Cardiac muscle cell (in vitro differentiated cells and primary cell): ENCODE measurements at regions not wholly inside any gene's neighbourhood (a gene's known extent, or its start where the extent isn't known, plus 50 kb on each side); places are given as distances from the start of the nearest gene placed in this dataset.
"Not testable (repeated sequence)": the region's sequence is repeated elsewhere in the genome, so short reads cannot be mapped to it uniquely, and the experiment has no call there.

Experiments used
- DNase-seq, 2 donors: peaks; one replicate each; pipeline versions ENCODE4 v3.0.0 to v3.0.0-alpha.2; 2010 to 2017; ENCODE audit warnings: low read depth in 1 of 2, low spot score in 1 of 2
- H3K27ac ChIP-seq: fragments of 200-600 bp; sonication (generic); 2 replicates; pipeline ENCODE4 v1.5.1; 2016
- H3K27me3 ChIP-seq: fragments of 200-600 bp; sonication (generic); 2 replicates; pipeline ENCODE4 v1.6.0; 2016; ENCODE audit warnings: control low read depth
- H3K36me3 ChIP-seq: fragments of 200-600 bp; sonication (generic); 2 replicates; pipeline ENCODE4 v1.5.1; 2016; ENCODE audit warnings: control low read depth
- H3K4me1 ChIP-seq: fragments of 200-600 bp; sonication (generic); 2 replicates; pipeline ENCODE4 v1.8.1; 2017; ENCODE audit warnings: low read depth, mild to moderate bottlenecking, mixed run types
- H3K4me3 ChIP-seq: fragments of 200-600 bp; sonication (generic); 2 replicates; pipeline ENCODE4 v1.5.1; 2016; ENCODE audit warnings: mild to moderate bottlenecking
- H3K9me3 ChIP-seq: fragments of 200-600 bp; sonication (generic); 2 replicates; pipeline ENCODE4 v1.5.1; 2017; ENCODE audit warnings: low read depth, mild to moderate bottlenecking, control low read depth
- TF ChIP-seq, protein P1 (sequence below): IDR thresholded peaks from 2 replicates; pipeline ENCODE4 v1.5.1; 2012; ENCODE audit warnings: low read depth, mild to moderate bottlenecking, low read length

DNA sequence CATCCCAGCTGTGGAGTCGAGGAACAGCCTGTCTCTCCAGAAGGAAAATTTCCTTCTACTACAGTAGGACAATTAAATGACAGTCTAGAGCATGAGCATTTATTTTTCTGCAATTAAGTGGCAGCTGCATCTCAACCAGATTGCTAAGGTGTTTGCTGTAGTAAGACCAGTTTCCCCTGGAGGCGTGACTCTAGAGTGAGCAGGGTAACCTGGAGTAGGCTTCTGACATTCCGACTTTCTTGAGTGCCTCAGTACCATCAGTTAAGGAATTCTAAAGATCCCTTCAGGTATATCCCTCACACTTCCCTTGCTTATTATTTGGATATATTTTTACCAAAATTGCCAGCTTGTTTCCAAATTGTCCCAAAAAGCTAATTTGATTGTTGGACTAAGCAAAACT lies 59.2 kb upstream of the IRX2 start:
- H3K27ac ChIP-seq = no peak overlapping the region
- H3K4me1 ChIP-seq = no peaks in the 10 kb centered on the region
- DNase-seq = no peak
- no peaks in the 10 kb centered on the region for H3K9me3 ChIP-seq
- H3K36me3 ChIP-seq = no peaks in the 10 kb centered on the region
- H3K4me3 ChIP-seq = no peak overlapping the region
- TF ChIP-seq, protein P1, sequence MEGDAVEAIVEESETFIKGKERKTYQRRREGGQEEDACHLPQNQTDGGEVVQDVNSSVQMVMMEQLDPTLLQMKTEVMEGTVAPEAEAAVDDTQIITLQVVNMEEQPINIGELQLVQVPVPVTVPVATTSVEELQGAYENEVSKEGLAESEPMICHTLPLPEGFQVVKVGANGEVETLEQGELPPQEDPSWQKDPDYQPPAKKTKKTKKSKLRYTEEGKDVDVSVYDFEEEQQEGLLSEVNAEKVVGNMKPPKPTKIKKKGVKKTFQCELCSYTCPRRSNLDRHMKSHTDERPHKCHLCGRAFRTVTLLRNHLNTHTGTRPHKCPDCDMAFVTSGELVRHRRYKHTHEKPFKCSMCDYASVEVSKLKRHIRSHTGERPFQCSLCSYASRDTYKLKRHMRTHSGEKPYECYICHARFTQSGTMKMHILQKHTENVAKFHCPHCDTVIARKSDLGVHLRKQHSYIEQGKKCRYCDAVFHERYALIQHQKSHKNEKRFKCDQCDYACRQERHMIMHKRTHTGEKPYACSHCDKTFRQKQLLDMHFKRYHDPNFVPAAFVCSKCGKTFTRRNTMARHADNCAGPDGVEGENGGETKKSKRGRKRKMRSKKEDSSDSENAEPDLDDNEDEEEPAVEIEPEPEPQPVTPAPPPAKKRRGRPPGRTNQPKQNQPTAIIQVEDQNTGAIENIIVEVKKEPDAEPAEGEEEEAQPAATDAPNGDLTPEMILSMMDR = no peak
- H3K27me3 ChIP-seq = no peaks in the 10 kb centered on the region

DNA sequence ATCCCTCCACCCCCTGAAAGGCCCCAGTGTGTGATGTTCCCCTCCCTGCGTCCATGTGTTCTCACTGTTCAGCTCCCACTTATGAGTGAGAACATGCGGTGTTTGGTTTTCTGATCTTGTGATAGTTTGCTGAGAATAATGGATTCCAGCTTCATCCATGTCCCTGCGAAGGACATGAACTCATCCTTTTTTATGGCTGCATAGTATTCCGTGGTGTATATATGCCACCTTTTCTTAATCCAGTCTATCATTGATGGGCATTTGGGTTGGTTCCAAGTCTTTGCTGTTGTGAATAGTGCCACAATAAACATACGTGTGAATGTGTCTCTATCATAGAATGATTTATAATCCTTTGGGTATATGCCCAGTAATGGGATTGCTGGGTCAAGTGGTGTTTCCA lies 55.8 kb upstream of the IRX2 start:
- H3K9me3 ChIP-seq, H3K27ac ChIP-seq, H3K36me3 ChIP-seq, H3K4me3 ChIP-seq, H3K4me1 ChIP-seq, H3K27me3 ChIP-seq, DNase-seq: not testable (repeated sequence)

DNA sequence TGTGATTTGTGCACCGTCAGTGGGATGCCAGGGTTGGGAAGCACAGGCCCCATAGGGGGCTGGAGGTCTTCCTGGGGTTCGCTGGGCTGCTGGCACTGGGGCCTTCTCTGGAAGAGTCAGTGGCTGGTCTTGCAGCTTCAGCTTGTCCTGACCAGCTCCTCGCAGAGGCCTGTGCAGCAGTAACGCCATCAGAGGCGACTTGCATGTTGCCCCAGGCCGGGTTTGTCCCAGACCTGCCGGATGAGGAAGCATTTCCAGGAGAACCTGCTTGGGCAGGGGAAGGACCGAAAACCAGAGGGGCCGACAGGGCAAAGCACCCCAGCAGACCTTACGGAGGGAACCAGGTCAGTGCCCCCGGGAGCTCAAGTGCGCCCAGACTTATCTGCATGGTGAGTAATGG lies 54.7 kb upstream of the IRX2 start:
- no peaks in the 10 kb centered on the region for H3K9me3 ChIP-seq
- no peaks in the 10 kb centered on the region for H3K27me3 ChIP-seq
- H3K36me3 ChIP-seq = no peaks in the 10 kb centered on the region
- H3K4me3 ChIP-seq = no peak overlapping the region
- no peaks in the 10 kb centered on the region for H3K4me1 ChIP-seq
- TF ChIP-seq, protein P1 = no peak
- H3K27ac ChIP-seq = no peak overlapping the region
- no peak for DNase-seq

DNA sequence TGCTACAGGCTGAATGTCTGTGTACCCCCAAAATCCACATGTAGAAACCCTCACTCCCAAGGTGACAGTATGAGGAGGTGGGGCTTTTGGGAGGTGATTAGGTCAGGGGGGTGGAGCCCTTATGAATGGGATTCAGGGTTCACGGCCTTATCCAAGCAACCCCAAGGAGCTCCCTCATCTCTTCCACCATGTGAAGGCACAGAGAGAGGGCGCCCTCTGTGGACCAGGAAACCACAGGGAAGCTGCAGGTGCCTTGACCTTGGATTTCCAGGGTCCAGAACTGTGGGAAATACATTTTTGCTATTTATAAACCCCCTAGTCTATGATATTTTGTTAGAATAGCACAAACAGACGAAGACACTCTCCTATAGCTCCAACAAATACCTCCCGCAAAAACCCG lies 53.6 kb upstream of the IRX2 start:
- DNase-seq = no peak
- H3K9me3 ChIP-seq = no peaks in the 10 kb centered on the region

DNA sequence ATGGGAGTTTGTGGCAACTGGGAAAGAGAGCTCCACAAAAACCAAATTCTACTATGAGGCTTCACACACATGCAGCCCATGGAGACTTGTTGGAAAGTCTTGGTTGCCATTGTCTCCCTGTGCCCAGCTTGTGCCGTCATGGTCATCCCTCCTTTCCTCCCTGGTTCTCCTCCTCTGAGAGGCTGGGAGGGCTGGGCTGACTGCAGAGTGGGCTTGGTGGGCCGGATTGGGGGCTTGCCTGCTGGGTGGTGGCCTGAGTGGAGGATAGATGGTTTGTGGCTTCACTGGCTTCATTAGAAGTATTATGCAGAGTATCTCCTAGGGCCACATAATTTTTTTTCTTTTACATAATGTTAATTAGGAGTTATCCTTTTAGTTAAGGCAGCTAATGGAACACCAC lies 52.3 kb upstream of the IRX2 start:
- Histone ChIP-seq H3K27me3 (no peaks in the 10 kb centered on the region), H3K9me3 (no peaks in the 10 kb centered on the region), H3K4me1 (no peaks in the 10 kb centered on the region), H3K4me3 (no peak overlapping the region), H3K27ac (no peak overlapping the region), H3K36me3 (no peaks in the 10 kb centered on the region)
- DNase-seq = no peak
- TF ChIP-seq, protein P1 = no peak

More for the DNA sequence above, 53.6 kb upstream of the IRX2 start:
- Histone ChIP-seq H3K27ac (no peak overlapping the region), H3K4me1 (no peaks in the 10 kb centered on the region), H3K4me3 (no peak overlapping the region), H3K27me3 (no peaks in the 10 kb centered on the region), H3K36me3 (no peaks in the 10 kb centered on the region)
- TF ChIP-seq, protein P1 = no peak

DNA sequence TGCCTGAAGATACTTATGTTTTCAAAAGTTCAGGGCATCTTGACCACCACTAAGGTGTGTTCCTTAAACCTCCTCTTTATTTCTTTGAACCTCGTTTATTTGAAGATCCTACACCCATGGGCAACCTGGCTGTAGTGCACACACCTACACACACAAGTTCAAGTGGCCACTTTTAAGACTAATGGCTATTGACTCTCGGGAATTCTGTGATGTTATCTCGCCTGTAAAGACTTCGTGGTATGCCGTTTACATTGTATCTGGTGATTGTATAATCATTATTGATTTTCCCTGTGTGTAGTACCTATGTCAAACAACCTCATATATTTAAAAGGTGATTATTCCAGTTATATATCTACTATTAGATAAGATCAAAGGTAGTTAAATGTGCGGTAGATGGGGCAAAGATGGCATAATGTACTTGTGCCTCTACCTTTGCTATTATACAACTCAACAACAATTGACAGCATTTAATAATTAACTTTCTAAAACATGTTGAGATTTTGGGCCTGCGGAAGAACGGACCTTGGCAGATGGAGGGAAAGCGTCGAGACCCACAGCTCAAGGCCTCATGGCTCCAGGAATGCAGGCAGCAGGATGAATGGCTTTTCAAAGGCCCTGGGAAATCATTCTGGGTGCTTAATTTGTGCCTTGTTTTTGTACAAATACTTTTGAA lies 51.4 kb upstream of the IRX2 start:
- H3K9me3 ChIP-seq = no peaks in the 10 kb centered on the region
- no peaks in the 10 kb centered on the region for H3K4me1 ChIP-seq
- H3K27ac ChIP-seq = no peak overlapping the region
- TF ChIP-seq, protein P1 = no peak
- H3K27me3 ChIP-seq = no peaks in the 10 kb centered on the region
- no peak for DNase-seq
- no peak overlapping the region for H3K4me3 ChIP-seq
- no peaks in the 10 kb centered on the region for H3K36me3 ChIP-seq
